HEK293 (cell line): ENCODE measurements at regions not wholly inside any gene's neighbourhood (a gene's known extent, or its start where the extent isn't known, plus 50 kb on each side); places are given as distances from the start of the nearest gene placed in this dataset.

Experiments used
- KLF16 ChIP-seq: fragments of 450-650 bp; formaldehyde crosslinking; IDR thresholded peaks from 2 replicates; pipeline ENCODE4 v1.5.1; 2017; ENCODE audit warnings: missing biosample characterization, missing genetic modification characterization
- ZBTB21 ChIP-seq: fragments of 450-650 bp; formaldehyde crosslinking; IDR thresholded peaks from 2 replicates; pipeline ENCODE4 v1.5.1; 2017; ENCODE audit warnings: missing biosample characterization, missing genetic modification characterization
- ZBTB7A ChIP-seq: fragments of 450-650 bp; formaldehyde crosslinking; IDR thresholded peaks from 2 replicates; pipeline ENCODE4 v1.5.1; 2016; ENCODE audit warnings: low read depth, missing biosample characterization, missing genetic modification characterization
- ZNF292 ChIP-seq: fragments of 450-650 bp; formaldehyde crosslinking; IDR thresholded peaks from 2 replicates; pipeline ENCODE4 v1.5.1; 2016; ENCODE audit warnings: low read depth, missing biosample characterization, missing genetic modification characterization, borderline replicate concordance
- TF ChIP-seq, protein P1 (sequence below): fragments of 450-650 bp; formaldehyde crosslinking; IDR thresholded peaks from 2 replicates; pipeline ENCODE4 v1.5.1; 2016; ENCODE audit warnings: missing biosample characterization, missing genetic modification characterization
- TF ChIP-seq, protein P2 (sequence below): fragments of 450-650 bp; formaldehyde crosslinking; IDR thresholded peaks from 2 replicates; pipeline ENCODE4 v1.5.1; 2016; ENCODE audit warnings: missing biosample characterization, missing genetic modification characterization
- TF ChIP-seq, protein P3 (sequence below): fragments of 450-650 bp; formaldehyde crosslinking; IDR thresholded peaks from 2 replicates; pipeline ENCODE4 v1.5.1; 2016; ENCODE audit warnings: missing biosample characterization, missing genetic modification characterization
- TF ChIP-seq, protein P4 (sequence below): fragments of 450-650 bp; formaldehyde crosslinking; IDR thresholded peaks from 2 replicates; pipeline ENCODE4 v1.5.1; 2016; ENCODE audit warnings: missing biosample characterization, missing genetic modification characterization

DNA sequence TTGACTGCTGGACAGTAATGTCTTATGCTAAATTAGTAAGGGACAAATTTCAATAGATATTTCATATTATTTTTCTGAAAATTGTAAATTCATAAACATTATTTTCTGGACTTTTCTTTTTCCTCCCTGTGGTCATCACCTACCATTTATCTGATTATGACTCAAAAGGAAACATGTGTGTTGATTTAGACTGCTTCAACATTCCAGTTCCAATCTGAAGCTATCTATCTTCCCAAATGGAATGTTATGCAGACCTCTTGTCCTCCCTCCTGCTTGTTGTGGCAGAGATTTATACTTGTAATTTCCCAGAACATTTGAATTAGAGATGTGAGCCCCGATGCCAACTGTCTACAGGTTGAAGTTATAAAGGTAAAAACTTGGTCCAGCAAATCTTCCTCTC lies 803.4 kb downstream of the TUSC7 start:
- TF ChIP-seq, protein P1, sequence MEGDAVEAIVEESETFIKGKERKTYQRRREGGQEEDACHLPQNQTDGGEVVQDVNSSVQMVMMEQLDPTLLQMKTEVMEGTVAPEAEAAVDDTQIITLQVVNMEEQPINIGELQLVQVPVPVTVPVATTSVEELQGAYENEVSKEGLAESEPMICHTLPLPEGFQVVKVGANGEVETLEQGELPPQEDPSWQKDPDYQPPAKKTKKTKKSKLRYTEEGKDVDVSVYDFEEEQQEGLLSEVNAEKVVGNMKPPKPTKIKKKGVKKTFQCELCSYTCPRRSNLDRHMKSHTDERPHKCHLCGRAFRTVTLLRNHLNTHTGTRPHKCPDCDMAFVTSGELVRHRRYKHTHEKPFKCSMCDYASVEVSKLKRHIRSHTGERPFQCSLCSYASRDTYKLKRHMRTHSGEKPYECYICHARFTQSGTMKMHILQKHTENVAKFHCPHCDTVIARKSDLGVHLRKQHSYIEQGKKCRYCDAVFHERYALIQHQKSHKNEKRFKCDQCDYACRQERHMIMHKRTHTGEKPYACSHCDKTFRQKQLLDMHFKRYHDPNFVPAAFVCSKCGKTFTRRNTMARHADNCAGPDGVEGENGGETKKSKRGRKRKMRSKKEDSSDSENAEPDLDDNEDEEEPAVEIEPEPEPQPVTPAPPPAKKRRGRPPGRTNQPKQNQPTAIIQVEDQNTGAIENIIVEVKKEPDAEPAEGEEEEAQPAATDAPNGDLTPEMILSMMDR (tag by site-specific recombination), result no peak
- TF ChIP-seq ZBTB7A (no peak), KLF16 (no peak), ZBTB21 (tag by site-specific recombination) (no peak), ZNF292 (tag by site-specific recombination) (no peak)
- TF ChIP-seq, protein P2, sequence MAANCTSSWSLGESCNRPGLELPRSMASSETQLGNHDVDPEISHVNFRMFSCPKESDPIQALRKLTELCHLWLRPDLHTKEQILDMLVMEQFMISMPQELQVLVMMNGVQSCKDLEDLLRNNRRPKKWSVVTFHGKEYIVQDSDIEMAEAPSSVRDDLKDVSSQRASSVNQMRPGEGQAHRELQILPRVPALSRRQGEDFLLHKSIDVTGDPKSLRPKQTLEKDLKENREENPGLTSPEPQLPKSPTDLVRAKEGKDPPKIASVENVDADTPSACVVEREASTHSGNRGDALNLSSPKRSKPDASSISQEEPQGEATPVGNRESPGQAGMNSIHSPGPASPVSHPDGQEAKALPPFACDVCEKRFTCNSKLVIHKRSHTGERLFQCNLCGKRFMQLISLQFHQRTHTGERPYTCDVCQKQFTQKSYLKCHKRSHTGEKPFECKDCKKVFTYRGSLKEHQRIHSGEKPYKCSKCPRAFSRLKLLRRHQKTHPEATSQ (tag by site-specific recombination), result no peak
- TF ChIP-seq, protein P3, sequence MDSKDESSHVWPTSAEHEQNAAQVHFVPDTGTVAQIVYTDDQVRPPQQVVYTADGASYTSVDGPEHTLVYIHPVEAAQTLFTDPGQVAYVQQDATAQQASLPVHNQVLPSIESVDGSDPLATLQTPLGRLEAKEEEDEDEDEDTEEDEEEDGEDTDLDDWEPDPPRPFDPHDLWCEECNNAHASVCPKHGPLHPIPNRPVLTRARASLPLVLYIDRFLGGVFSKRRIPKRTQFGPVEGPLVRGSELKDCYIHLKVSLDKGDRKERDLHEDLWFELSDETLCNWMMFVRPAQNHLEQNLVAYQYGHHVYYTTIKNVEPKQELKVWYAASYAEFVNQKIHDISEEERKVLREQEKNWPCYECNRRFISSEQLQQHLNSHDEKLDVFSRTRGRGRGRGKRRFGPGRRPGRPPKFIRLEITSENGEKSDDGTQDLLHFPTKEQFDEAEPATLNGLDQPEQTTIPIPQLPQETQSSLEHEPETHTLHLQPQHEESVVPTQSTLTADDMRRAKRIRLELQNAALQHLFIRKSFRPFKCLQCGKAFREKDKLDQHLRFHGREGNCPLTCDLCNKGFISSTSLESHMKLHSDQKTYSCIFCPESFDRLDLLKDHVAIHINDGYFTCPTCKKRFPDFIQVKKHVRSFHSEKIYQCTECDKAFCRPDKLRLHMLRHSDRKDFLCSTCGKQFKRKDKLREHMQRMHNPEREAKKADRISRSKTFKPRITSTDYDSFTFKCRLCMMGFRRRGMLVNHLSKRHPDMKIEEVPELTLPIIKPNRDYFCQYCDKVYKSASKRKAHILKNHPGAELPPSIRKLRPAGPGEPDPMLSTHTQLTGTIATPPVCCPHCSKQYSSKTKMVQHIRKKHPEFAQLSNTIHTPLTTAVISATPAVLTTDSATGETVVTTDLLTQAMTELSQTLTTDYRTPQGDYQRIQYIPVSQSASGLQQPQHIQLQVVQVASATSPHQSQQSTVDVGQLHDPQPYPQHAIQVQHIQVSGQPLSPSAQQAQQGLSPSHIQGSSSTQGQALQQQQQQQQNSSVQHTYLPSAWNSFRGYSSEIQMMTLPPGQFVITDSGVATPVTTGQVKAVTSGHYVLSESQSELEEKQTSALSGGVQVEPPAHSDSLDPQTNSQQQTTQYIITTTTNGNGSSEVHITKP (tag by site-specific recombination), result no peak
- TF ChIP-seq, protein P4, sequence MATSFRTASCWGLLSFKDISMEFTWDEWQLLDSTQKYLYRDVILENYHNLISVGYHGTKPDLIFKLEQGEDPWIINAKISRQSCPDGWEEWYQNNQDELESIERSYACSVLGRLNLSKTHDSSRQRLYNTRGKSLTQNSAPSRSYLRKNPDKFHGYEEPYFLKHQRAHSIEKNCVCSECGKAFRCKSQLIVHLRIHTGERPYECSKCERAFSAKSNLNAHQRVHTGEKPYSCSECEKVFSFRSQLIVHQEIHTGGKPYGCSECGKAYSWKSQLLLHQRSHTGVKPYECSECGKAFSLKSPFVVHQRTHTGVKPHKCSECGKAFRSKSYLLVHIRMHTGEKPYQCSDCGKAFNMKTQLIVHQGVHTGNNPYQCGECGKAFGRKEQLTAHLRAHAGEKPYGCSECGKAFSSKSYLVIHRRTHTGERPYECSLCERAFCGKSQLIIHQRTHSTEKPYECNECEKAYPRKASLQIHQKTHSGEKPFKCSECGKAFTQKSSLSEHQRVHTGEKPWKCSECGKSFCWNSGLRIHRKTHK (tag by site-specific recombination), result no peak
